K562 (cell line): ENCODE measurements at regions not wholly inside any gene's neighbourhood (a gene's known extent, or its start where the extent isn't known, plus 50 kb on each side); places are given as distances from the start of the nearest gene placed in this dataset.

ENCODE experiments used
- ATAC-seq: fragments of 200-7000 bp; cut with Tn5 transposase; 3 replicates; pipeline ENCODE4 v1.9.1; 2020; ENCODE audit warnings: moderate library complexity
- BruUV-seq: library from RNA; stranded (reverse); fragments of 400-500 nt; replicated peaks from 2 replicates; lab custom pipeline; 2021; lab: Mats Ljungman, UMichigan
- CTCF ChIA-PET: fragments of 300-600 bp; formaldehyde crosslinking; extraction: SDS; loops from one replicate; lab custom pipeline; 2021; ENCODE audit warnings: low intra/inter-chr PET ratio; lab: Yijun Ruan, JAX
- POLR2A ChIA-PET: fragments of 300-600, 350-650 bp; sonication (Branson Sonifier 250); formaldehyde crosslinking; extraction: SDS; loops from one replicate; lab custom pipeline; 2021; ENCODE audit warnings: antibody characterized with exemption, inconsistent platforms; lab: Yijun Ruan, JAX
- DNase-seq, 4 experiments: peaks; one replicate each; pipeline versions ENCODE4 v3.0.0 to v3.0.0-alpha.2; 2011 to 2018; ENCODE audit warnings: low spot score in 3 of 4, mixed read lengths in 3 of 4; ENCODE audit errors: extremely low read depth in 1 of 4
- FAIRE-seq: peaks from 2 replicates; lab custom pipeline; 2011; peaks lifted over from hg19 to GRCh38; lab: Jason Lieb, UNC
- H2AFZ ChIP-seq: 2 replicates; pipeline ENCODE4 v1.6.0; 2011; ENCODE audit warnings: low read depth, low read length, control low read depth, inconsistent platforms
- H3K27ac ChIP-seq: fragments of 200-600 bp; 3 replicates; pipeline ENCODE4 v1.8.0; 2011; ENCODE audit warnings: low read depth, mild to moderate bottlenecking, control low read depth, inconsistent platforms, low read length, moderate library complexity, mixed read lengths; ENCODE audit errors: extremely low read depth
- H3K27me3 ChIP-seq, 2 experiments: fragments of 300-600 bp in 1 of 2; 2 replicates in 1 of 2; 3 replicates in 1 of 2; pipeline versions ENCODE4 v1.6.0 to v1.8.0; 2011; ENCODE audit warnings: inconsistent platforms in 2 of 2, low read length in 2 of 2, mild to moderate bottlenecking in 1 of 2, mixed read lengths in 1 of 2, moderate library complexity in 1 of 2; ENCODE audit not compliant: control insufficient read depth in 2 of 2, insufficient read depth in 2 of 2
- H3K36me3 ChIP-seq: fragments of 300-600 bp; 3 replicates; pipeline ENCODE4 v1.8.0; 2011; ENCODE audit warnings: mild to moderate bottlenecking, low read length, inconsistent platforms; ENCODE audit not compliant: control insufficient read depth, insufficient read depth
- H3K4me1 ChIP-seq, 2 experiments: fragments of 200-600 bp in 1 of 2; replicated peaks in 1 of 2; 2 replicates in 1 of 2; 3 replicates in 1 of 2; pipeline versions ENCODE4 v1.5.1 to v1.8.0; 2011; ENCODE audit warnings: inconsistent platforms in 2 of 2, low read length in 2 of 2, mild to moderate bottlenecking in 1 of 2, mixed read lengths in 1 of 2, moderate library complexity in 1 of 2; ENCODE audit not compliant: control insufficient read depth in 2 of 2, insufficient read depth in 2 of 2
- H3K4me2 ChIP-seq: 2 replicates; pipeline ENCODE4 v1.6.1; 2011; ENCODE audit warnings: low read length, control low read depth, inconsistent platforms, mixed read lengths; ENCODE audit not compliant: insufficient read depth
- H3K4me3 ChIP-seq: fragments of 200-600 bp; sonication (generic), shearing (Covaris generic); 2 replicates; pipeline ENCODE4 v1.5.1; 2016; ENCODE audit warnings: control low read depth, inconsistent platforms
- H3K79me2 ChIP-seq: fragments of 200-600 bp; 3 replicates; pipeline ENCODE4 v1.8.0; 2011; ENCODE audit warnings: low read length, inconsistent platforms; ENCODE audit not compliant: control insufficient read depth, insufficient read depth
- H3K9ac ChIP-seq, 2 experiments: 2 replicates each; pipeline versions ENCODE4 v1.6.0 to v1.6.1; 2011; ENCODE audit warnings: low read depth in 2 of 2, low read length in 2 of 2, control low read depth in 1 of 2, inconsistent platforms in 1 of 2, mild to moderate bottlenecking in 1 of 2, mixed read lengths in 1 of 2; ENCODE audit not compliant: insufficient read depth in 1 of 2
- H3K9me1 ChIP-seq: one replicate; pipeline ENCODE4 v1.6.0; 2011; ENCODE audit warnings: inconsistent platforms, mild to moderate bottlenecking, low read length, moderate library complexity; ENCODE audit not compliant: control insufficient read depth, insufficient read depth
- H3K9me3 ChIP-seq: replicated peaks from 2 replicates; pipeline ENCODE4 v1.5.1; 2011; ENCODE audit warnings: low read depth, low read length, inconsistent platforms; ENCODE audit not compliant: control insufficient read depth, insufficient read depth
- H4K20me1 ChIP-seq: replicated peaks from 2 replicates; pipeline ENCODE4 v1.6.1; 2011; ENCODE audit warnings: low read length, inconsistent platforms, mixed read lengths; ENCODE audit not compliant: control insufficient read depth, insufficient read depth
- COPS2 ChIP-seq: fragments of 450-650 bp; conservative IDR thresholded peaks from 2 replicates; pipeline ENCODE4 v1.6.1; 2016; ENCODE audit warnings: mild to moderate bottlenecking, moderate library complexity
- ETV1 ChIP-seq: fragments of 450-650 bp; conservative IDR thresholded peaks from 2 replicates; pipeline ENCODE4 v1.6.1; 2016; ENCODE audit warnings: missing genetic modification characterization, control low read depth, low read depth, missing compliant biosample characterization
- FOXA3 ChIP-seq, 2 experiments: fragments of 450-650 bp in 1 of 2; sonication (generic) in 1 of 2; formaldehyde crosslinking; IDR thresholded peaks in 1 of 2; conservative IDR thresholded peaks in 1 of 2; 2 replicates each; pipeline versions ENCODE4 v1.4.0 to v1.8.0; 2020 to 2022; ENCODE audit warnings: mild to moderate bottlenecking in 2 of 2, missing genetic modification reagents in 1 of 2
- HDAC6 ChIP-seq: IDR thresholded peaks from 2 replicates; pipeline ENCODE4 v1.6.1; 2012; ENCODE audit warnings: low read depth, mild to moderate bottlenecking, control low read depth, inconsistent platforms, low read length, moderate library complexity
- HDAC8 ChIP-seq: fragments of 450-650 bp; IDR thresholded peaks from 2 replicates; pipeline ENCODE4 v1.6.1; 2016; ENCODE audit warnings: mild to moderate bottlenecking, missing genetic modification characterization, moderate library complexity, missing compliant biosample characterization
- NR4A1 ChIP-seq, 2 experiments: fragments of 250-450 bp in 1 of 2; fragments of 450-650 bp in 1 of 2; sonication (Bioruptor Pico) in 1 of 2; IDR thresholded peaks; 2 replicates each; pipeline versions ENCODE4 v1.4.0 to v1.6.1; 2016 to 2020; ENCODE audit warnings: mild to moderate bottlenecking in 2 of 2, missing compliant biosample characterization in 1 of 2, missing genetic modification characterization in 1 of 2, moderate library complexity in 1 of 2
- SIN3A ChIP-seq, 2 experiments: fragments of 150-350 bp in 1 of 2; IDR thresholded peaks; 2 replicates each; pipeline ENCODE4 v1.6.1; 2011 to 2016; ENCODE audit warnings: borderline replicate concordance in 2 of 2, low read depth in 2 of 2, low read length in 2 of 2, mild to moderate bottlenecking in 2 of 2, moderate library complexity in 2 of 2; ENCODE audit not compliant: control insufficient read depth in 1 of 2
- THRAP3 ChIP-seq: fragments of 450-650 bp; IDR thresholded peaks from 2 replicates; pipeline ENCODE4 v1.6.1; 2016; ENCODE audit warnings: mild to moderate bottlenecking, inconsistent platforms, borderline replicate concordance
- ZNF197 ChIP-seq: fragments of 200-800 bp; sonication (Bioruptor generic); IDR thresholded peaks from 2 replicates; pipeline ENCODE4 v1.6.1; 2016; ENCODE audit warnings: low read depth, missing genetic modification characterization, missing compliant biosample characterization
- ZNF347 ChIP-seq: fragments of 450-650 bp; formaldehyde crosslinking; IDR thresholded peaks from 2 replicates; pipeline ENCODE4 v1.4.0; 2020; ENCODE audit warnings: low read depth, mild to moderate bottlenecking, moderate library complexity
- ZNF707 ChIP-seq: fragments of 250-450 bp; sonication (Bioruptor Pico); conservative IDR thresholded peaks from 2 replicates; pipeline ENCODE4 v1.8.0; 2022; ENCODE audit warnings: inconsistent platforms, mild to moderate bottlenecking, moderate library complexity
- WGBS: fragments of 100-300 bp; shearing (Covaris generic); methylation state at CpG from one replicate; pipeline ENCODE4 v1.1.6; 2016; ENCODE audit warnings: low coverage, mixed read lengths; ENCODE audit not compliant: insufficient coverage; ENCODE audit errors: missing lambda C conversion rate; 5-methylcytosine and 5-hydroxymethylcytosine counted together
- in situ Hi-C: fragments of 300-500 bp; cut with MboI; formaldehyde crosslinking; loops from 4 replicates; pipeline ENCODE4 v1.15.0; 2018; ENCODE audit warnings: inconsistent platforms, mixed read lengths
- intact Hi-C: fragments of 100-400 bp; cut with micrococcal nuclease; formaldehyde crosslinking; loops from 2 replicates; pipeline ENCODE4 v1.14.2; 2022

- in situ Hi-C loops (no loop called here), intact Hi-C loops (no loop called here)
- BruUV-seq, result no TSS peak
- H4K20me1 ChIP-seq, result no peaks in the 10 kb centered on the region
- ChIA-PET CTCF (no interaction called here), POLR2A (no interaction called here)
- H3K27me3 ChIP-seq, result peaks cover 3 to 5% of the 10 kb centered on the region in 2 experiments; a peak in 3 of 5 replicates
- no peaks in the 10 kb centered on the region for H3K9me1 ChIP-seq
- no peaks in the 10 kb centered on the region for H3K36me3 ChIP-seq
- H3K4me1 ChIP-seq, result no peaks in the 10 kb centered on the region
- H3K27ac ChIP-seq, result no peak overlapping the region
- H3K9ac ChIP-seq, result no peak overlapping the region
- 6% methylated on average over 1 of the region's 2 CpGs for WGBS
- FAIRE-seq, result no peak
- H3K4me3 ChIP-seq, result no peak overlapping the region
- H2AFZ ChIP-seq, result no peak overlapping the region
- no peak overlapping the region for H3K4me2 ChIP-seq
- no peak for DNase-seq
- H3K9me3 ChIP-seq, result no peaks in the 10 kb centered on the region
- ATAC-seq, result no peak
- no peak for TF ChIP-seq ZNF197 (CRISPR knock-in tag)
- no peak for TF ChIP-seq ZNF707
- no peak for TF ChIP-seq SIN3A (IDR thresholded peaks at IDR 0.05; ENCODE audit: borderline replicate concordance in 2 of 2, control insufficient read depth in 1 of 2, low read depth in 2 of 2, low read length in 2 of 2)
- TF ChIP-seq THRAP3, result no peak
- TF ChIP-seq HDAC8 (tag), result no peak
- no peak for TF ChIP-seq ZNF347 (CRISPR knock-in tag)
- no peak for TF ChIP-seq ETV1 (tag)
- no peak for TF ChIP-seq FOXA3 (CRISPR knock-in tag; conservative IDR thresholded peaks at IDR 0.05 in 1 of 2, IDR thresholded peaks at IDR 0.05 in 1 of 2)
- no peak for TF ChIP-seq COPS2
- TF ChIP-seq HDAC6, result no peak
- TF ChIP-seq NR4A1 (CRISPR knock-in tag; IDR thresholded peaks at IDR 0.05), result no peak
- no peak for TF ChIP-seq NR4A1 (tag; IDR thresholded peaks at IDR 0.05)
- no peaks in the 10 kb centered on the region for H3K79me2 ChIP-seq
Observed at GRCh38 chr4:81667539-81667938, 195.8 kb upstream of the RASGEF1B start.
